HG03039 (cell line): ENCODE measurements at regions not wholly inside any gene's neighbourhood (a gene's known extent, or its start where the extent isn't known, plus 50 kb on each side); places are given as distances from the start of the nearest gene placed in this dataset.
"Not testable (repeated sequence)": the region's sequence is repeated elsewhere in the genome, so short reads cannot be mapped to it uniquely, and the experiment has no call there.

Experiments used
- ATAC-seq: cut with Tn5 transposase; IDR thresholded peaks from one replicate; pipeline ENCODE4 v1.9.1; 2021; ENCODE audit warnings: mild to moderate bottlenecking, moderate library complexity; ENCODE audit not compliant: unreplicated experiment

DNA sequence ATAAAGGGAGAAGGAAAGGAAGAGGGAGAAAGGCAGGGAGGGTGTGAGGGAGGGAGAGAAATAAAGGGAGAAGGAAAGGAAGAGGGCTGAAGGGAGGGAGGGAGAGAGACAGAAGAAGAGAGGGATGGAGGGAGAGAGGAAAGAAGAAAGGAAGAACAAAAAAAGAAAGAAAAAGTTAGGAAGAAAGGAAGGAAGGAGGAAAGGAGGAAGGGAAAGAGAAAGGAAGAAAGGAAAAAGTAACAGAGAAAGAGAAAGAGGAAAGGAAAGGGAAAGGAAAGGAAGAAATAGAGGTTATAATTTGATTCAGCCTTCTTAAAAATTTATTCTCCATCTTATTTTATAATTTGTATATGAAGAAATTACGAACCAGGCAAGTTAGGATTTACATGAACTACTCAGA lies 836.6 kb upstream of the C9orf72 start:
- no peak for ATAC-seq

DNA sequence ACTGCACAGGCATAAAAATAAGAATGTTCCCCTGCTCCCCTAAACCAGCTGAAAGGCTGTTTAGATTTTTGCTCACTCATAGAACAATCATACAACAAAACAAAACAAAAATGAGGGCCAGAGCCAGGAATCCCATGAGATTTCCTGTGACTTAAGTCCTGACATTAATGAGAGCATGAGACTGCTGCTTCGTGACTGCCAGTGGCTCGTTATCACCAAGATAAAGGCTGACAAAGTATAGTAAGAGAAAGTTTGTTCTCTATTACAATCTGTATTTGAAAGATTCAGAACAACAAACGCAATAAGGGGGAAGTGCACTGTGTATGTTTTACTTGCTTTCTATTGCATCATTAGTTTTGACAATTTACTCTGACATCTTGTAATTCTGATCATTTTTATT lies 837.1 kb upstream of the C9orf72 start:
- ATAC-seq: no peak

DNA sequence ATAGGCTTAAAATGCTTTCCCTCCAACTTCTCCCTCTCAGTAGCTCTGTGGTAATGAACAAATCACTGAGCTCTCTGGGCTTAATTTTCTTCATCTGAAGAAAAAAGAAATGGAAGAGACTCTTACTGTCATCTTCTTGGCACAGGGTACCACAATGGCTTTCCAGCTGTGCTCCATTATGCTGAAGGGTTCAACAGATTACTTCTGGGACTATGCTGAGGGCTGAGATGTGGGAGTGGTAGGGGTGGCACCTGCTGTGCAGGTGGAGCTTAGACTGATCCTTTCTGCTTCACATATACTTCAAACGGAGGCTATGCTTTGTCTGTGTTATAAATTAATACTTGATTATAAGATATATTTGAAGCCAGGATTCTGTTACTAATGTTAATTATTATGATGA lies 840.2 kb upstream of the C9orf72 start:
- no peak for ATAC-seq

DNA sequence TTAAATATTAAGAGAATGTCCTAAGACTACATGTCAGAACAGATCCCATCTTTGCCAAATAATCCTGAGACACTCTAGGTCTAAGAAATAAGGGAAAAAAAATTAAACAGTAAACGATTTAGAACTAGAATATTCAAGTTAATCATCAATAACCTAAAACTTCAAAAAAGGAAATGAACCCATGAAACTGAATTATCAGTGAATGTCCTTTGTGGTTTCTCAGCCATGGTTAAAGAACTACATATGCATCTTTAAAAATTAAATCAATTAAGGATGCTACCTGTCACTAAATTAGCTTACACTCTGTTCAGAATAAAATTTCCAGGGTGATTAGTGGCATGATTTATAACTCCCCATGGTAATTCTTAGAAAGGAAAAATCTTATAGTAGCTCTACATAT lies 850.0 kb upstream of the C9orf72 start:
- no peak for ATAC-seq

DNA sequence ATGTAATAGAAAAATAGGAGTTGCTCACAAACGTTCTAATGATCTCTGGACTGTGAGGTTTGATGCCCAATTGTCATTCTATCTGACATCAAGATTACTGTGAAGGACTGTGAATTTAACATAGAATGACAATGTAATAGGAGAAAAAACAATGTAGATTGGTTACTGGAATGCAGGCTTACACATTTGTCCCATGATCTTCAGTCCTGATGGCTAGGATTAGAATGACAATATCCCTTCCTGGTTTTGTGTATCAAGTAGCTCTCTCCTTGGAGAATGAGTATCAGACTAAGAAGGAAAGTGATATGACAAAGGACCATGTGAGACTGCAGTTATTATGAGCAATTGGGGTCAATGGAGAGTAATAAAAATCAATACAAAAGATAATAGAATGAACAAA lies 862.2 kb upstream of the C9orf72 start:
- no peak for ATAC-seq

DNA sequence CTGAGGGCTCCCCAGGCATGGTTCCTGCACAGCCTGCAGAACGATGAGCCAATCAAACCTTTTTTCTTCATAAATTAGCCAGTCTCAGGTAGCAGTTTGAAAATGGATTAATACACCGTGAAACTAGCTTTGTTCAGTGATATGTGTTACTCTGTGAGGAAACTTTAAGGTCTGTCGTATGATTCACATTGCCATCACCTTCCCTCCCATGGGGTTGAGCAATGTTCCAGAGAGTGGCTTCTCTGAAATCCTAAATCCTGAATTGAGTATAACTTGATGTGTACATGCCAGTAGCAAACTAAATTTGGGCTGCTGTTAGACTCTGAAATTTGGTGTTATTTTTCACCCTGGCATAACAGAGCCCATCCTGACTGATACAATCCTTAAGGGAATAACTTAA lies 866.4 kb upstream of the C9orf72 start:
- ATAC-seq: no peak

DNA sequence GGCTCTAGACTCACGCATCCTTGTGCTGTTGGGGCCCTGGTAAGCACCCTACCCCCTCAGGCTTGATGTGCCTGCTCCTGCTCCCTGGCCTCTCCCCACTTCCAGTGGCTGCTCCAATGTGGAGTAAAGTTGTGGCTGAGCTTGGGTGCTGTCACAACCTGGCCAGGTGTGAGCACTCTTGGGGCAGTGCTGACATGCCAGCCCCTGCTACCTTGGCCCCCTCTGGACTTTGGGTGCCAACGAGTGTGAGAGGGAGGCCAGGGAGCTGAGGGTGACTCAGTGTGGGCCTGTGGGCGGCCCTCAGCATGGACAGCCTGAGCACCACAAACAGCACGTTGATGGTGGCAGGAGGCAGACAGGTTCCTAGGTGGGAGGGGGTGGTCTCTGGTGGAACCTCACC lies 870.2 kb upstream of the C9orf72 start:
- ATAC-seq: no peak

DNA sequence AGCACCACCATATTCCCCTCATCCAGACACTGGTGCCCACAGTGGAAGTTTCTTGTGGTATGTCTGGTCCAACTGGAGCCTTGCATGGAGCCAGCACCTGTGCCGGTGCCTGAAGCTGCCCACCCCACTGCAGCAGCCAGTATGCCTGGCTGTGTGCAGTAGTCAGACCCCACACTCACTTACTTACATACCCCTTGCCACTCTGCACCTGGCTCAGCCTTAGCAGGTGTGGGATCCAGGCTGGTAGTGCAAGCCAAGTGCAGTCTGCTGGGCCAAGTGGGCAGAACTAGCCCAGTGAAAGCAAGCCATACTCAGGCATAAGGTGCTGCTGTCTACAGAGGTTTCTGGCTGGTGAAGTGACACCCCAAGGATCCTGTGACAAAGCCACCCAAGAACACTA lies 871.4 kb upstream of the C9orf72 start:
- no peak for ATAC-seq

DNA sequence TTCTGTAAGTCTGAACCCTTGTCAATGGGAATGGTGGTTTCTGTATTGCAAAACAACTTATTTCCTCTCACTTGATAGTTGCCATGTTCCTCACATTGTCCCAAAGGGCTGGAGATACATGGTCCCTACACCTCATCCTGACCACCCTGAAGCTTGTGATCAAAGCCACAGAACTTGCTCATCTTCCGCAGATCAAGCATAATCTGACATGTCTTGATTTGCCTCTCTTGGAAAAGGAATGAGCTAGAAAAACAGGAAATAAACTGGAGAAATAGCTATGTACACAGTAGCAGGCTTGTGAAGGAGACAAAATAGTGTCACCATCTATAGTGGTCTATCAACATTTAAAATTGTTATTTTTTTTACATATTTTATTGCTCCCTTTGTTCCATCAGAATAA lies 871.9 kb upstream of the C9orf72 start:
- no peak for ATAC-seq

DNA sequence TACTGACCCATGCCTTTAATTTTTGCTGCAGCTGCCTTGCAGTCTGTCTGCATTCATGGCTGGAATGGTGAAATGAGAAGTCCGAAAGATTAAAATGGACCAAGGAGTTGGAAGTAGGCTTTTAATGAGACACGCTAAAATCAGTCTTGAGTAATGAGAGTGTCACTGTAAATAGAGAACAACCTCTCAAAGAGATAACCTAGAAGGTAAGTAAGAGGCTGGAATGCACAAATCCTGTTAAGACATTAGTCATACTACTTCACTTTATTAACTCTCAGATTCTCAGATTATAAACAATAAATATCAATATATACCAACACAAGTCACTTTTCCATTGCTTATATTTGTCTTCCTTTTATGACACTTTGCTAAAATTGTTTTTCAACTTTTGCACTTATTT lies 880.6 kb upstream of the C9orf72 start:
- ATAC-seq: no peak

DNA sequence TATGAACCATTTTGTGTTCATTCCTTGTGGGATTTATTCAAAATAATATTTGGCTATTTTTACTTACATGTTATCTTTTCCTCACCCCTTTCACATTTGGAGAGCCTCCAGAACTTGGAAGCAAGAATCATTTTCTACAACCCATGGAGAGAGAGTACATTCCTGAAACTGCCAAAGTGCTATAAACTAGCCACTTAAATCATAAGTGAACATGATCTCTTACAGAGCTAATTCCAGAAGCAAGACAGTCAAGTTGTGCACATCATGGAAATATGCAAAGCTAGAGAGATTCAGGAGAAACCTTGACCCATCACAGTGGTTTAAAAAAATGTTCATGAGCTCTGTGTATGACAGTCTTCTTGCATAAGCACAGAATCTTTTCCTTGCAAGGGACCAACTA lies 883.6 kb upstream of the C9orf72 start:
- no peak for ATAC-seq

DNA sequence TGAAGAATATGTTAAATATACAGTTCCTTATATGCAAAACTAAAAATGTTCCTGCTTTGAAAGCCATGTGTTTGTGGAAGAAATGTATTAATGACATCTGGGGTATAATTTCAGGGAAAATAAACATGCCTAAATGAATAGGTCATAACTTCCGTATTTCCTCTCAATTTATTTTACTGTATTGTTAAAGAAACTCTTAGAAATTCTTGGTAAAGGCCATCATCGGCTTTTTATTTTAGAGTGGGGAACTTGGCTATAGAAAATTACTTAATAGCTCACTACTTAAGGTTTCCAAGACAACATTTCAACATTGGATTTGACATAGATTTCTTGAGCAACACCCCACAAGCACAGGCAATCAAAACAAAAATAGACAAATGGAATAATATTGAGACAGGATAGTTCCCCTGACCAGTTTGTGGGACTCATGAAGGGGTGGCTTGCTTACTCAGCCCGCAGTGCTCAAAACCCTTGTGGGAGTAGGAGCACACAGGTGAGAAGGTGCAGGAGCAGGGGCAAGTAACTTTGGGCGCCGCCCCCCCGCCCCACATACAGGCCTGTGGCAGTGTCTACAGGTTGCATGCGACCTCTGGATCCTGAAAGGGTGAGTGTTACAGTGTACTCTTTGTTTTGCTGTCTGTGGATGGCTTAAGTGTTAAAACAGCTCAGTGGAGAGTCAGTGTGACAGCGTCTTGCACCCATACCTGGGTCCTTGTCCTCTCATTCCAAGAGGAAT lies 891.4 kb upstream of the C9orf72 start:
- ATAC-seq: no peak

DNA sequence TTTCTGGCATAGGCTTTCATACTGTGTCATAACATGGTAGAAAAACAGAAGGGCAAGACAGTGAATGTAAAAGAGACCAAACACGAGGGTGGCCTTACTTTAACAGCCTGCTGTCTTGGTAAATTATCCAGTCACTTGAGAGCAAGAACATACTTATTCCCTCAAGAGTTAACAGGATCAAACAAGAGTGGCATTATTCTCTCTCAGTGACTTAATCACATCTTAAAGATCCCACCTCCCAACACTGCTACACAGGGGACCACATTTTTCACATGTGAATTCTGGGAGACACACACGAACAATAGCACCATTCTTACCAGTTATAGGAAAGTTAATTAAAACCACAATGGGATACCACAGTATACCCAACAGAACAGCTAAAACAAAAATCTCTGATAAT lies 898.0 kb upstream of the C9orf72 start:
- ATAC-seq: no peak

DNA sequence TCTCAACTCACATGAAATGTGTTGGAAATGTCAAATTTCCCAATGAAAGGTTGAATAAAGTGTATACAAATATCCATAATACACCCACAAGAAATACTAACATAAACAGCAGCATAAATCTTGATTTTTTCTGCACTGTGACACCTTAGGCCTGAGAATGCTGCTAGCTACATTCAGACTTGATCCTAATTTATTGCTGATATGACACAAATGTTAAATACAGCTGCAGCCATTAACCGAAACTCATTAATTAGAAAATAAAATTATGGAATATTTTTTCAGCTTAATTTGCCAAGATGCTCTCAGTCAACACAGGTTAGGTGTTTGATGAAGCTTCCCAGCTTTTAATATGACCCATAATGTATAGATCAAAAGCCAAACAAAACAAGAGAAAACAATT lies 914.3 kb upstream of the C9orf72 start:
- ATAC-seq: no peak

DNA sequence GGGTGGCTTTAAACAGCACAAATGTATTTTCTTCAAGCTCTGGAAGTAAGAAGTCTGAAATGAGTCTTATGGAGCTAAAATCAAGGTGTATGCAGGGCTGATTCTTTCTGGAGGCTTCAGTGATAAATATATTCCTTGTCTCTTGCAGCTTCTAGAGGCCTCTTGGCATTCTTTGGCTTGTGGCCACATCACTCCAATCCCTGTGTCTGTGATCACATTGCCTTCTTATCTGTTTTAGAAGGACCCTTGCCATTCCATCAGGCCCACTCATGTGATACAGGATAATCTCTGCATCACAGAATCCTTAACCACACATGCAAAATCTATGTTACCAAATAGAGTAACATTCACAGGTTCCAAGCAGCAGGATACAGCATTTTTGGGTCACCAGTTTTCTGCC lies 917.8 kb upstream of the C9orf72 start:
- ATAC-seq: no peak

DNA sequence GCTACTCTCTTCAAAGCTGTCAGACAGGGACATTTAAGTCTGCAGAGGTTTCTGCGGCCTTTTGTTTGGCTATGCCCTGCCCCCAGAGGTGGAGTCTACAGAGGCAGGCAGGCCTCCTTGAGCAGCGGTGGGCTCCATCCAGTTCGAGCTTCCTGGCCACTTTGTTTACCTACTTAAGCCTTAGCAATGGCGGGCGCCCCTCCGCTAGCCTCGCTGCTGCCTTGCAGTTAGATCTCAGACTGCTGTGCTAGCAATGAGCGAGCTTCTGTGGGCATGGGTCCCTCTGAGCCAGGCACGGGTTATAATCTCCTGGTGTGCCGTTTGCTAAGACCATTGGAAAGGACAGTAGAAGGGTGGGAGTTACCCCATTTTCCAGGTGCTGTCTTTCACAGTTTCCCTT lies 924.9 kb upstream of the C9orf72 start:
- not testable (repeated sequence) for ATAC-seq

DNA sequence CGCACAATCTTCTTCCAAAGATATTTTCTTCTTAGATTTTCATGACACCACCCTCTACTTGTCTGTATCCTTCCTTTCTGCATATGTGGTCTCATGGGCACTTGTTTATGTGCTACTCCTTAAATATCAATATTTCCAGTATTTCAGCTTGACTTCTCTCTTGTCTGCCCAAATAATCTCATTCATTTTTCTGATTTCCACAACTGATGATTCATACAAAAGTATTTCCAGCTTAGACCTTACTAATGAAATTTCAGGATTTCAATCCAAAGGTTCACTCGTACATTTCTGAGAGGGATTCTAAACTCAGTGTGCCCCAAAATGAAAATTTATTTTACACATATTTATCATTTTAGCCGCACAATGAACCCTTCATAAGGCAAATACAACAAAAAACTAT lies 928.9 kb upstream of the C9orf72 start:
- no peak for ATAC-seq

DNA sequence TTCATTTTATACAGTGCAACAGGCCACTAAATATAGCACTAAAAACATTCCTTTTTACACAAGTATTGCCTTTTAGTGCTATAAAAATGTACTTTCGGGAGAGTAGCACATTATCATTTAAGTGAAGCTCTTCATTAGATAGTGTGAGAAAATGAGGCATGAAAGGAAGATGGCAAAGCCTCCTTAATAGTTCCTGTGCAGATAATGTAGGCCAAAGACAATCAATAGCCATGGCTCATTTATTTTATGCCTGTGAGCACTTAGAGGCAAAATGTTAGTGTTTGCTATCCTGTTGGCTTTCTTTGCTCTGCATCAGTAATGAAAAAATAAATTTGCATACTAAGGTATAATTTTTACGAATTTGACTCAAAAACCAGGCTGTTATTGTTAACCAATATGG lies 929.5 kb upstream of the C9orf72 start:
- ATAC-seq: no peak

DNA sequence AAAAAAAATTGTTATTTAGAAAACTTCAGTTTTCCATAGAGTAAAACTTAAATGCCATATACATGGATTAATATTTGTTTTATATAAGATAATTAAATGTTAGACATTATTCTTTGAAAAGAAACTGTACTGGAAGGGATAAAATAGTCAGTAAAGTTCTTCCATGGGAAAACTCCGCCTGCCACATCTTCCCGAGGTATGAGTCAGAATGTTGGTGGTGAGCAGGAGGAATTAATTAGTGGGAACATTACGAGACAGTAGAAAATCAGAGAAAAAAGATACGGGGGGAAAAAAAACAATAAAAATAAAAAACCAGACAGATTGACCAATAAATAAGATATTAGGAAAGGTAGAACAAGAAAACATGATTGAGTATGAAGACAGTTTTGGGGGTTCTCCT lies 930.3 kb upstream of the C9orf72 start:
- ATAC-seq: no peak

DNA sequence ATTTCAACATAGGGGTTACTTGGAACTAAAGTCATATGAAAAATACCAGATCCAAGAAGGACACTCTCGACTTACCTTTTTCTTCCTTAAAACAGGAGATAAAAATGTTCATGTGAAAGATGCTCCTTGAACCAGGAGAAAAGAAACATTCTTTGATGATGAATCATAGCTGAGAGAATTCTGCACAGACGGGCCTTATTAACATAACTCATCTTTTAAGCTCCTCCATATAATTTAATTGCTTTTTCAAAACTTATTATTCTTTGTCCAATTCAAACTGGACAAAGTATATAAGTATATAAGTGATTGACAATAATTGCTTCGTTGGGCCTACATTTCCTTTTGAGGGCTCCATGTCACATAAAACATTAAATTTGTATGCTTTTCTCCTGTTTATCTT lies 945.2 kb upstream of the C9orf72 start:
- no peak for ATAC-seq

DNA sequence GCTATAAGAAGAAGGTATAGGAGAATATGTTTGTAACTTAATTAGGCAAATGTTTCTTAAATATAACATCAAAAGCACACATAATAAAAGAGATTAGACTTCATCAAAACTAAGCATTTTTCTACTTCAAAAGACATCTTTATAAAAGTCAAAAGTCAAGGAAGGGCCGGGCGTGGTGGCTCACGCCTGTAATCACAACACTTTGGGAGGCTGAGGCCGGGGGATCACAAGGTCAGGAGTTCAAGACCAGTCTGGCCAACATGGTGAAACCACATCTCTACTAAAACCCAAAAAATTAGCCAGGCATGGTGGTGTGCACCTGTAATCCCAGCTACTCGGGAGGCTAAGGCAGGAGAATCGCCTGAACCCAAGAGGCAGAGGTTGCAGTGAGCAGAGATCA lies 951.0 kb upstream of the C9orf72 start:
- not testable (repeated sequence) for ATAC-seq

DNA sequence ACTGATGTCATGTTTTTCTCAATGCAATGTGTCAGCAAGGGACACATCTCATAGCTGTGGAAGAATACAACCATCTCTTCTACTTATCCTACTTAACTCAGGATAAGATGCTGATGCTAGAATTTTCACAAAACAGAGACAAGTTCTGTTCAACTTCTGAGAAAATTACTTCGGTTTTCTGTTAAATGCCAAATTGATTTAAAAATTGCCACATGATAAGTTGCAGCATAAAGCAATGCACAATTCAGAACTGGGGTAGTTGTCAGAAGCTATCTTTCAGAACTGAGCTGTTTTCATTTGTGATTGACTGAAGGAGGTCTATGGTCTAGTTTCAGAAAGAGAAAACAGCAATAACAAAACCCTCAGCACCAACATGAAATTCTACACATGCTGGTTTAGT lies 954.8 kb upstream of the C9orf72 start:
- no peak for ATAC-seq

DNA sequence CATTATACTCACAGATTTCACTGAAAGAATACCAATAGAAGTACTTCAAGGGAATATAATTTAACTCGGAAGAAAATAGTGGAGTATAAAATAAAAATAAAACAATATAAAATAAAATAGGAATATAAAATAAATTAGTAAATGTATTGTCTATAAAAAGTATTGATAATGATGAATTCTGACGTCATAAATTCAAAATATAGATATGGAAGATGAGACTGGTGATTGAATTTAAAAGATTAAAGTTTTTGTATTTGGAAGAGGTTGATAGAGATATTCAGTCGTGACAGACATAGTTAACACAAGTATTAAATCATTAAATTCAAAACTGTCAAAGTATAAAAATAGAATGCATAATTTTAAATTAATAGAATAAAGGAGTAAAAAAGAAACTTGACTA lies 964.9 kb upstream of the C9orf72 start:
- no peak for ATAC-seq
